ACHN (cell line): ENCODE measurements at regions not wholly inside any gene's neighbourhood (a gene's known extent, or its start where the extent isn't known, plus 50 kb on each side); places are given as distances from the start of the nearest gene placed in this dataset.
"Not testable (repeated sequence)": the region's sequence is repeated elsewhere in the genome, so short reads cannot be mapped to it uniquely, and the experiment has no call there.

Experiments
- DNase-seq: peaks from one replicate; pipeline ENCODE4 v3.0.0-alpha.2; 2015
- in situ Hi-C: cut with HindIII; loops from 2 replicates; pipeline ENCODE4 v1.10.0; 2017; ENCODE audit warnings: low sequenced_read_pairs, low pct_ligation_motif_present, low pct_unique_long_range_greater_than_20kb

GRCh38 chr15:79779746-79780145 is 117.1 kb downstream of the MTHFS start:
- no peak for DNase-seq
- in situ Hi-C loops: no loop called here

DNA sequence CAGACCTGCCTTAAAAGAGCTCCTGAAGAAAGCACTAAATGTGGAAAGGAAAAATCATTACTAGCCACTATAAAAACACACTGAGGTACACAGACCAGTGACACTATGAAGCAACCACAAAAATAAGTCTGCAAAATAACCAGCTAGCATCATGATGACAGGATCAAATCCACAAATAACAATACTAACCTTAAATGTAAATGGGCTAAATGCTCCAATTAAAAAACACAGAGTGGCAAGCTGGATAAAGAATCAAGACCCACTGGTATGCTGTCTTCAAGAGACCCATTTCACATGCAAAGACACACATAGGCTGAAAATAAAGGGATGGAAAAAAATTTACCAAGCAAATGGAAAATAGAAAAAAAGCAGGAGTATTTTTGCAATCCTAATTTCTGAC is 114.5 kb downstream of the MTHFS start:
- in situ Hi-C loops, DNase-seq: not testable (repeated sequence)
